GM12872 (cell line): ENCODE measurements at regions not wholly inside any gene's neighbourhood (a gene's known extent, or its start where the extent isn't known, plus 50 kb on each side); places are given as distances from the start of the nearest gene placed in this dataset.

Experiments
- CTCF ChIP-seq: IDR thresholded peaks from 3 replicates; pipeline ENCODE4 v1.5.1; 2011; ENCODE audit warnings: low read depth, mild to moderate bottlenecking, low read length, moderate library complexity; ENCODE audit not compliant: insufficient read depth

GRCh38 chr11:109821511-109821910 lies 271.7 kb upstream of the ZC3H12C start:
- no peak for TF ChIP-seq CTCF

GRCh38 chr11:109822436-109823102 lies 270.6 kb upstream of the ZC3H12C start:
- no peak for TF ChIP-seq CTCF

- no peak for TF ChIP-seq CTCF
These were observed 264.8 kb upstream of the ZC3H12C start for GRCh38 chr11:109828387-109828786.

GRCh38 chr11:109838026-109838425 lies 255.2 kb upstream of the ZC3H12C start:
- no peak for TF ChIP-seq CTCF

- no peak for TF ChIP-seq CTCF
These were observed 247.8 kb upstream of the ZC3H12C start for GRCh38 chr11:109845437-109845836.

GRCh38 chr11:109847621-109848020 lies 245.6 kb upstream of the ZC3H12C start:
- TF ChIP-seq CTCF: no peak

- no peak for TF ChIP-seq CTCF
These were observed 244.1 kb upstream of the ZC3H12C start for GRCh38 chr11:109849051-109849450.

- TF ChIP-seq CTCF: no peak
These were observed 243.2 kb upstream of the ZC3H12C start for GRCh38 chr11:109849946-109850345.
